ENCODE measurements at regions not wholly inside any gene's neighbourhood (a gene's known extent, or its start where the extent isn't known, plus 50 kb on each side); places are given as distances from the start of the nearest gene placed in this dataset.

GRCh38 chr13:66189986-66190385 lies 1040.2 kb downstream of the PCDH9 start (continued):
- TF ChIP-seq ATF3 (IDR thresholded peaks at IDR 0.05) (no peak), ZFX (IDR thresholded peaks at IDR 0.05) (no peak), CEBPB (IDR thresholded peaks at IDR 0.05; ENCODE audit: low read depth) (no peak), ELF1 (IDR thresholded peaks at IDR 0.05; ENCODE audit: borderline replicate concordance, low read depth) (no peak), REST (IDR thresholded peaks at IDR 0.05; ENCODE audit: low read depth) (no peak)

- Histone ChIP-seq H3K4me2 (ENCODE audit: low read length) (no peak overlapping the region), H3K9me3 (ENCODE audit: control insufficient read depth in 1 of 2, insufficient read depth in 1 of 2, low read depth in 1 of 2, low read length in 2 of 2) (no peaks in the 10 kb centered on the region), H3K9ac (ENCODE audit: low read length) (no peak overlapping the region), H3K4me3 (replicated peaks in 1 of 2; ENCODE audit: low read depth in 1 of 2, low read length in 2 of 2) (no peak overlapping the region), H3K4me1 (ENCODE audit: control insufficient read depth in 1 of 2, insufficient read depth in 2 of 2, low read length in 2 of 2) (no peaks in the 10 kb centered on the region), H3K27me3 (ENCODE audit: insufficient read depth, low read length) (no peaks in the 10 kb centered on the region), H3K9me2 (ENCODE audit: insufficient read depth) (no peaks in the 10 kb centered on the region), H2AFZ (ENCODE audit: low read depth, low read length, poor library complexity, severe bottlenecking) (no peak overlapping the region), H4K20me1 (ENCODE audit: insufficient read depth) (no peaks in the 10 kb centered on the region), H3K36me3 (ENCODE audit: control insufficient read depth in 1 of 2, insufficient read depth in 2 of 2, low read length in 2 of 2) (no peaks in the 10 kb centered on the region), H3K79me2 (ENCODE audit: insufficient read depth, low read length) (no peaks in the 10 kb centered on the region), H3K27ac (ENCODE audit: low read depth, low read length) (no peak overlapping the region)
- POLR2A ChIA-PET, result no interaction called here
- intact Hi-C loops (cut with micrococcal nuclease), result no loop called here
- DNase-seq (ENCODE audit: low read depth, low spot score) (no peak), ATAC-seq (no peak)
- no peak for TF ChIP-seq ZFX (IDR thresholded peaks at IDR 0.05)
- no peak for TF ChIP-seq SRF (IDR thresholded peaks at IDR 0.05; ENCODE audit: low read depth)
- TF ChIP-seq CBX3 (IDR thresholded peaks at IDR 0.05; ENCODE audit: low read depth), result no peak
- RAD21 ChIA-PET (ENCODE audit: low non-redundant PET in 1 of 2, low total read pairs in 2 of 2, uncharacterized antibody in 2 of 2, unreplicated experiment in 2 of 2), result no interaction called here
- CTCF ChIA-PET, result no interaction called here
- BruUV-seq (replicated peaks), result no TSS peak
Measured at GRCh38 chr13:66180836-66181235, 1049.3 kb downstream of the PCDH9 start.

Data from HCT116 (cell line).